ENCODE measurements at regions not wholly inside any gene's neighbourhood (a gene's known extent, or its start where the extent isn't known, plus 50 kb on each side); places are given as distances from the start of the nearest gene placed in this dataset.
"Not testable (repeated sequence)": the region's sequence is repeated elsewhere in the genome, so short reads cannot be mapped to it uniquely, and the experiment has no call there.

- H3K27ac ChIP-seq (ENCODE audit: low read depth): no peak overlapping the region
- no peaks in the 10 kb centered on the region for H3K4me1 ChIP-seq (ENCODE audit: insufficient read depth)
- WGBS: 59% methylated on average over 4 of the region's 4 CpGs
- no peaks in the 10 kb centered on the region for H3K36me3 ChIP-seq (ENCODE audit: insufficient read depth)
- DNase-seq (ENCODE audit: extremely low spot score): no peak
- H3K4me3 ChIP-seq (ENCODE audit: low read depth, low read length): no peak overlapping the region
These were observed 457.3 kb upstream of the NFE2L3 start for GRCh38 chr7:25694699-25695098.

- DNase-seq (ENCODE audit: extremely low spot score): no peak
- no peak overlapping the region for H3K4me3 ChIP-seq (ENCODE audit: low read depth, low read length)
- H3K36me3 ChIP-seq (ENCODE audit: insufficient read depth): no peaks in the 10 kb centered on the region
- H3K27ac ChIP-seq (ENCODE audit: low read depth): no peak overlapping the region
- H3K4me1 ChIP-seq (ENCODE audit: insufficient read depth): no peaks in the 10 kb centered on the region
- 89% methylated on average over 2 of the region's 2 CpGs for WGBS
These were observed 455.4 kb upstream of the NFE2L3 start for GRCh38 chr7:25696571-25696970.

DNA sequence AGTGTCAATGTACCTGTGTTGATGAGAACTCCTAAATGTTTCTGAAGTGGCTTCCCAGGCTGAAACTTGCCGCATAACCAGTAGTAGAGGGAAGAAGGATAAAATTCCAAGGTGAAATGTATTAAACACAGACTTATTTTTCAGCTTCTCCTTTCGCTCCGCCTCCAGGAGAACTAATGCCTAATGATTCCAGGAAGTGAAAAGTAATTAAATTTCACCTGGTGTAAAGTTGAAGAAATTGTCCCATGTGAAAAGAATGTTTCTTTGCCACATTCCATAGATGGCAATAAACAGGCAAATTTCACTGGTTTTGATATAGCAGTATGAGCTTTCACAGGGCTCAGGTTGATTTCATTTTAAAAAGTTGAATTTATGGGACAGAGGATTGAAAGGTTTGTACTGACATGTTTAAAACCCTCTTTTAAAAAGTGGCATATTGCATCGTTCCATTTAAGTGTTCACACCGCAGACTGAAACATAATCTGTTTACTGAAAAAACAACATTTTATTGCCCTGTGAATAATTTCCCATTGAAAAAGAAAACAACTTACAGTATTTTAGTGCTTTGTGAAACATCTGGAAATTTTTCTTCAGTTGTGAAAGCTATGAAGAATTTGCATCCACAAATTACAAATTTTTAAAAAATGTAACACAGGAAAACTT lies 453.4 kb upstream of the NFE2L3 start:
- Histone ChIP-seq H3K36me3 (ENCODE audit: insufficient read depth) (no peaks in the 10 kb centered on the region), H3K27ac (ENCODE audit: low read depth) (no peak overlapping the region), H3K4me3 (ENCODE audit: low read depth, low read length) (no peak overlapping the region), H3K4me1 (ENCODE audit: insufficient read depth) (no peaks in the 10 kb centered on the region)
- no peak for DNase-seq (ENCODE audit: extremely low spot score)
- WGBS: 82% methylated on average over 5 of the region's 5 CpGs

DNA sequence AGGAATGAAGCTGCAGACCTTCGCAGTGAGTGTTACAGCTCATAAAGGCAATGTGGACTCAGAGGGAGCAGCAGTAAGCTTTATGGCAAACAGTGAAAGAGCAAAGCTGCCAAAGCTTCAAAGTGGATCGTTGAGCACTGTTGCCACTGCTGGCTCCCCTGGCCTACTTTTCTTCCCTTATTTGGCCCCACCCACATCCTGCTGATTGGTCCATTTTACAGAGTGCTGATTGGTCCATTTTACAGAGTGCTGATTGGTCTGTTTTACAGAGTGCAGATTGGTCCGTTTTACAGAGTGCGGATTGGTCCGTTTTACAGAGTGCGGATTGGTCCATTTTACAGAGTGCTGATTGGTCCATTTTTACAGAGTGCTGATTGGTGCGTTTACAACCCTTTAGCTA lies 451.9 kb upstream of the NFE2L3 start:
- H3K4me1 ChIP-seq (ENCODE audit: insufficient read depth); H3K27ac ChIP-seq (ENCODE audit: low read depth); DNase-seq (ENCODE audit: extremely low spot score); H3K36me3 ChIP-seq (ENCODE audit: insufficient read depth); H3K4me3 ChIP-seq (ENCODE audit: low read depth, low read length): not testable (repeated sequence)
- WGBS: 90% methylated on average over 7 of the region's 7 CpGs

- WGBS: 88% methylated on average over 8 of the region's 8 CpGs
- DNase-seq (ENCODE audit: extremely low spot score): no peak
- Histone ChIP-seq H3K4me3 (ENCODE audit: low read depth, low read length) (no peak overlapping the region), H3K4me1 (ENCODE audit: insufficient read depth) (no peaks in the 10 kb centered on the region), H3K36me3 (ENCODE audit: insufficient read depth) (no peaks in the 10 kb centered on the region), H3K27ac (ENCODE audit: low read depth) (no peak overlapping the region)
These were observed 447.6 kb upstream of the NFE2L3 start for GRCh38 chr7:25704413-25704812.

GRCh38 chr7:25706764-25707163 lies 445.2 kb upstream of the NFE2L3 start:
- H3K4me3 ChIP-seq (ENCODE audit: low read depth, low read length): no peak overlapping the region
- 90% methylated on average over 5 of the region's 5 CpGs for WGBS
- H3K27ac ChIP-seq (ENCODE audit: low read depth): no peak overlapping the region
- no peaks in the 10 kb centered on the region for H3K36me3 ChIP-seq (ENCODE audit: insufficient read depth)
- no peak for DNase-seq (ENCODE audit: extremely low spot score)
- no peaks in the 10 kb centered on the region for H3K4me1 ChIP-seq (ENCODE audit: insufficient read depth)

DNA sequence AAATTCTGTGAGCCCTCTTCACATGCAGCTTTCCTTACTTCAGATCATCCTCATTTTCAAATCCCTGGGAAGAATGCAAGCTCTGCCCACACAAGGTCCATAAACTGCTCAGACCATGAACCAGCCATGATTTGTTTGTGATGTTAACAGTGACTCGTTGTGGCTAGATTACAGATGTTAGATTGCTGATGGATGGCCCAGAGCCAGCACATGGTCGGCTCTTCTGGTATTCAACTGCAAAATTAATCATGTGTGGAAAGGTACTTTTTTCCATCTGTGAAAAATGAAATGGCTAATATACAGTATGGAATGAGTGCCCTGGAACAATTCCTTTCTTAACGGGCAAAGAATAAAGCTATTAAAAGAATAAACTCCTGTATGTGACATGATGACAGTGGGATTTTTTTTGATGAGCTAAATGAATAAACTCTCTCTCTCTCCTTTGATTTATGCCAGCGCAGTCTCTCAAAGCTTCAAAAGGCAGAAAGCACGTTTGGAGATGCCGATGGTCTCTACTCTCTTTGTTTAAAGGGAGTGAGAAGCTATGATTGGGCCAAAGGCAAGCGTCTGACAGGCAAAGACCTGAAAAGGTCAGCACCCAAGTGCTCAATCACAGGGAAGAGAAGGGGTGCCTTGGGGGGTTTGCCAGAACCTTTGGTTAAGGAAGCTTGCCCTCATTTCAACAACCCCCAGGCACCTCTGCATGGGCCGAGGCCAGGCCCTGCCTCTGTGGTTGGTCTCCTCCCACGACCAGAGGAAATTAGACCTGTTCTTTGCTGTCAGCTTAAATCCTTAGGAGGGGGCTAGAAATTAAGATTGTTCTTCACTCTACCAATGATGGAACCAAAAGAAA lies 444.0 kb upstream of the NFE2L3 start:
- no peaks in the 10 kb centered on the region for H3K36me3 ChIP-seq (ENCODE audit: insufficient read depth)
- H3K4me3 ChIP-seq (ENCODE audit: low read depth, low read length): no peak overlapping the region
- no peaks in the 10 kb centered on the region for H3K4me1 ChIP-seq (ENCODE audit: insufficient read depth)
- DNase-seq (ENCODE audit: extremely low spot score): no peak
- H3K27ac ChIP-seq (ENCODE audit: low read depth): no peak overlapping the region
- WGBS: 55% methylated on average over 9 of the region's 9 CpGs

DNA sequence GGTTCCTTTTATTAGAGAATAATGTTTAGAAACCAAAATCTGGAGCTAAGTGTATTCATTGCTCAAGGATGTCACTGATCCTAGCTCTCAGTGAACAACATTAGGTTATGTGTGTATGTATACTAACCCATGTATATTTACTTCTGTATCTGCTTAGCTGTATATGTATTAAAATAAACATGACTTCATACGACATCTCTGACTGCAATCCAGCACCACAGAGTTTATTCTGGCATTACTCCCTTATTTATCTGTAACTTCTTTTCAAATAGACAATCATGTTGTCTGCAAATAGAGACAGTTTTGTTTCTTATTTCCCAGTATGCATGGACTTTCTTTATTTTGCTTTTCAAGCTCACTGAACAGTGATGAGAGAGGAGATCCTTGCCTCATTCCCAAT lies 441.0 kb upstream of the NFE2L3 start:
- WGBS: 62% methylated on average over 1 of the region's 1 CpG
- Histone ChIP-seq H3K4me1 (ENCODE audit: insufficient read depth) (no peaks in the 10 kb centered on the region), H3K27ac (ENCODE audit: low read depth) (no peak overlapping the region), H3K36me3 (ENCODE audit: insufficient read depth) (no peaks in the 10 kb centered on the region), H3K4me3 (ENCODE audit: low read depth, low read length) (no peak overlapping the region)
- DNase-seq (ENCODE audit: extremely low spot score): no peak

GRCh38 chr7:25711940-25712339 lies 440.1 kb upstream of the NFE2L3 start:
- WGBS: 49% methylated on average over 1 of the region's 1 CpG
- Histone ChIP-seq H3K4me1 (ENCODE audit: insufficient read depth) (no peaks in the 10 kb centered on the region), H3K27ac (ENCODE audit: low read depth) (no peak overlapping the region), H3K36me3 (ENCODE audit: insufficient read depth) (no peaks in the 10 kb centered on the region), H3K4me3 (ENCODE audit: low read depth, low read length) (no peak overlapping the region)
- no peak for DNase-seq (ENCODE audit: extremely low spot score)

DNA sequence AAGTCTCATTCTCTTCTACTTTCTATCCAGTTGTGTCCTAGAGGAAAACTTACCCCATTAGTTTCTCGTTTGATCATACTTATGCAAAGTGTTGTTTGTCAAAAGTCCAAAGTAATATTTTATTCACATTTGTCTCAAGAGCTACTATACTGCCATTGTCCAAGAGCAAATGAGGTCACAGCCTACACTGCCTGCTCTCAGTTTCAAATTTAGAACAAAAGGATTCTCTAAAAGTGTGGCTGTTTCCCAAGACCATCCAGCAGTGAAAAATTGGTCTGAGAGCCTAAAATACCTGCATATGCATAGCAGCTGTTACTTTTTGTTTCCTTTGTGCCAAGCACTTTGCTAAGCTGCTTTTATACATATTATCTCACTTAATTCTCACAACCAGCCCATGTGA lies 439.5 kb upstream of the NFE2L3 start:
- Histone ChIP-seq H3K4me3 (ENCODE audit: low read depth, low read length) (no peak overlapping the region), H3K36me3 (ENCODE audit: insufficient read depth) (no peaks in the 10 kb centered on the region), H3K27ac (ENCODE audit: low read depth) (no peak overlapping the region), H3K4me1 (ENCODE audit: insufficient read depth) (no peaks in the 10 kb centered on the region)
- whole genome bisulfite sequencing: 56% methylated on average over 1 of the region's 1 CpG
- no peak for DNase-seq (ENCODE audit: extremely low spot score)

- H3K27ac ChIP-seq (ENCODE audit: low read depth): no peak overlapping the region
- no peak overlapping the region for H3K4me3 ChIP-seq (ENCODE audit: low read depth, low read length)
- no peaks in the 10 kb centered on the region for H3K36me3 ChIP-seq (ENCODE audit: insufficient read depth)
- DNase-seq (ENCODE audit: extremely low spot score): no peak
- no peaks in the 10 kb centered on the region for H3K4me1 ChIP-seq (ENCODE audit: insufficient read depth)
- 68% methylated on average over 5 of the region's 5 CpGs for WGBS
These were observed 438.0 kb upstream of the NFE2L3 start for GRCh38 chr7:25714013-25714412.

GRCh38 chr7:25716421-25716820 lies 435.6 kb upstream of the NFE2L3 start:
- H3K27ac ChIP-seq (ENCODE audit: low read depth): no peak overlapping the region
- 87% methylated on average over 6 of the region's 6 CpGs for WGBS
- no peaks in the 10 kb centered on the region for H3K36me3 ChIP-seq (ENCODE audit: insufficient read depth)
- no peak overlapping the region for H3K4me3 ChIP-seq (ENCODE audit: low read depth, low read length)
- no peaks in the 10 kb centered on the region for H3K4me1 ChIP-seq (ENCODE audit: insufficient read depth)
- DNase-seq (ENCODE audit: extremely low spot score): no peak

- 61% methylated on average over 4 of the region's 4 CpGs for WGBS
- H3K4me1 ChIP-seq (ENCODE audit: insufficient read depth): no peaks in the 10 kb centered on the region
- H3K4me3 ChIP-seq (ENCODE audit: low read depth, low read length): no peak overlapping the region
- no peak overlapping the region for H3K27ac ChIP-seq (ENCODE audit: low read depth)
- no peak for DNase-seq (ENCODE audit: extremely low spot score)
- H3K36me3 ChIP-seq (ENCODE audit: insufficient read depth): no peaks in the 10 kb centered on the region
These were observed 433.4 kb upstream of the NFE2L3 start for GRCh38 chr7:25718596-25718995.

- no peak for DNase-seq (ENCODE audit: extremely low spot score)
- no peaks in the 10 kb centered on the region for H3K36me3 ChIP-seq (ENCODE audit: insufficient read depth)
- 97% methylated on average over 5 of the region's 5 CpGs for WGBS
- H3K27ac ChIP-seq (ENCODE audit: low read depth): no peak overlapping the region
- no peak overlapping the region for H3K4me3 ChIP-seq (ENCODE audit: low read depth, low read length)
- no peaks in the 10 kb centered on the region for H3K4me1 ChIP-seq (ENCODE audit: insufficient read depth)
These were observed 432.7 kb upstream of the NFE2L3 start for GRCh38 chr7:25719190-25719896.

Measured in urinary bladder (tissue), 3 donors.